HL-60 (cell line): ENCODE measurements at regions not wholly inside any gene's neighbourhood (a gene's known extent, or its start where the extent isn't known, plus 50 kb on each side); places are given as distances from the start of the nearest gene placed in this dataset.
"Not testable (repeated sequence)": the region's sequence is repeated elsewhere in the genome, so short reads cannot be mapped to it uniquely, and the experiment has no call there.

Experiments
- GABPA ChIP-seq: IDR thresholded peaks from 2 replicates; pipeline ENCODE4 v1.6.1; 2012; ENCODE audit warnings: low read depth
- POLR2AphosphoS5 ChIP-seq: IDR thresholded peaks from 2 replicates; pipeline ENCODE4 v1.6.1; 2012; ENCODE audit warnings: low read depth
- TF ChIP-seq, protein P1 (sequence below): IDR thresholded peaks from one replicate; pipeline ENCODE4 v1.5.1; 2011; ENCODE audit warnings: low read length, control low read depth, inconsistent platforms; ENCODE audit not compliant: insufficient read depth

DNA sequence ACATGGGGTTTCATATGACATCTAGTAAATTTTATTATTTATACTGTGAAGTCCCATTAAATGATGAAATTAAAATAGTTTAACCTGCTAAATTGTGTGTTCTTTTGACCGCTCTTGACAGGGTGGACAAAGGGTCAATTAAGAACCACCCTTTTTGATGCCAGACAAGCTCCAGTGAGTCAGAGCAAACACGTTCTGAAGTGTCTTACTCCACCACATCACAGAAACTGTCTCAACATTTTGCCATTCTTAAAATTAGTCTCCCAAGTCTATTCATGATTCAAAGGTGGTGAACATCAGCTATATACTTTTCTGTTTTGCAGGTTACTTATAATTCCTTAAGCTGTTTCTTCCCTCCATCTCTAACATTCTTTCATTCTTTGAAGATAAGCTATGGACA is 142.1 kb downstream of the SPATA31A6 start:
- TF ChIP-seq, protein P1, sequence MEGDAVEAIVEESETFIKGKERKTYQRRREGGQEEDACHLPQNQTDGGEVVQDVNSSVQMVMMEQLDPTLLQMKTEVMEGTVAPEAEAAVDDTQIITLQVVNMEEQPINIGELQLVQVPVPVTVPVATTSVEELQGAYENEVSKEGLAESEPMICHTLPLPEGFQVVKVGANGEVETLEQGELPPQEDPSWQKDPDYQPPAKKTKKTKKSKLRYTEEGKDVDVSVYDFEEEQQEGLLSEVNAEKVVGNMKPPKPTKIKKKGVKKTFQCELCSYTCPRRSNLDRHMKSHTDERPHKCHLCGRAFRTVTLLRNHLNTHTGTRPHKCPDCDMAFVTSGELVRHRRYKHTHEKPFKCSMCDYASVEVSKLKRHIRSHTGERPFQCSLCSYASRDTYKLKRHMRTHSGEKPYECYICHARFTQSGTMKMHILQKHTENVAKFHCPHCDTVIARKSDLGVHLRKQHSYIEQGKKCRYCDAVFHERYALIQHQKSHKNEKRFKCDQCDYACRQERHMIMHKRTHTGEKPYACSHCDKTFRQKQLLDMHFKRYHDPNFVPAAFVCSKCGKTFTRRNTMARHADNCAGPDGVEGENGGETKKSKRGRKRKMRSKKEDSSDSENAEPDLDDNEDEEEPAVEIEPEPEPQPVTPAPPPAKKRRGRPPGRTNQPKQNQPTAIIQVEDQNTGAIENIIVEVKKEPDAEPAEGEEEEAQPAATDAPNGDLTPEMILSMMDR: not testable (repeated sequence)
- not testable (repeated sequence) for TF ChIP-seq POLR2AphosphoS5, GABPA
